ENCODE measurements at regions not wholly inside any gene's neighbourhood (a gene's known extent, or its start where the extent isn't known, plus 50 kb on each side); places are given as distances from the start of the nearest gene placed in this dataset.

DNA sequence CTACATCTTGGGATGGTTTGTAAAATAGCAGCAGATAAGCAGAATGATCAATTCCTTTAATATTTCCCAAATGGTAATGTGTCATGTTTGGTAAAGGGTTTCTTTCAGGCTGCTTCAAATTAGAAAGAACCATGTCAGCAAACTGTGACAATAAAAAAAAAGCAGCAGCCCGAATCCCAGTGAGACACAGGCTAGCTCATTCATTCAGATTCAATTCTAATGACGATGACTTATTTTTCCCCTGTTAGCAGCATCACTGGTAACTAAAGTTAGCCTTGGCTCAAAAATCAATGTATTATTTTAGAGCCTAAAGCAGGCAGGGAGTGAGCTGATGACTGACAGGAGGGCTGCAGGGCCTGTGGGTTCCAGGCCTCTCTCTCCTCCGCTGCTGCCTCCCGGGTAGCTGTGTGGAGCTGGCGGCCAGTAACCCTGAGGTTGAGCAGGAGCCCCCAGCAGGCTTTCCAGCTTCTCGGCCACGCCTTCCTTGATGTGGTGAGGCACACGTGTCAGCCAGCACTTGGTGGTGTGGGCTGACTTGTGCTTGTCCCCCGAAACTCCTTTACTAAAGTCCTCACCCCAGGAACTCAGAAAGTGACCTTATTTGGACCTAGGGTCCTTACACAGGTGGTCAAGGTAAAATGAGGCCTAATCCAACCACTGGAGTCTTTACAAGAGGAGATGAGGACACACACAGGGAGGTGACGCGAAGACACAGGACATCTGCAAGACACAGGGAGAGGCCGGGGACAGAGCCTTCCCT, 120.5 kb upstream of the HS6ST1 start:
- Histone ChIP-seq H3K27ac (no peak overlapping the region), H3K4me3 (no peak overlapping the region), H3K9me3 (no peaks in the 10 kb centered on the region), H3K36me3 (no peaks in the 10 kb centered on the region), H3K27me3 (no peaks in the 10 kb centered on the region), H3K4me1 (peaks cover 0 to 16% (median 7%) of the 10 kb centered on the region in 4 donors)
- ATAC-seq = no peak
- TF ChIP-seq, protein P1, sequence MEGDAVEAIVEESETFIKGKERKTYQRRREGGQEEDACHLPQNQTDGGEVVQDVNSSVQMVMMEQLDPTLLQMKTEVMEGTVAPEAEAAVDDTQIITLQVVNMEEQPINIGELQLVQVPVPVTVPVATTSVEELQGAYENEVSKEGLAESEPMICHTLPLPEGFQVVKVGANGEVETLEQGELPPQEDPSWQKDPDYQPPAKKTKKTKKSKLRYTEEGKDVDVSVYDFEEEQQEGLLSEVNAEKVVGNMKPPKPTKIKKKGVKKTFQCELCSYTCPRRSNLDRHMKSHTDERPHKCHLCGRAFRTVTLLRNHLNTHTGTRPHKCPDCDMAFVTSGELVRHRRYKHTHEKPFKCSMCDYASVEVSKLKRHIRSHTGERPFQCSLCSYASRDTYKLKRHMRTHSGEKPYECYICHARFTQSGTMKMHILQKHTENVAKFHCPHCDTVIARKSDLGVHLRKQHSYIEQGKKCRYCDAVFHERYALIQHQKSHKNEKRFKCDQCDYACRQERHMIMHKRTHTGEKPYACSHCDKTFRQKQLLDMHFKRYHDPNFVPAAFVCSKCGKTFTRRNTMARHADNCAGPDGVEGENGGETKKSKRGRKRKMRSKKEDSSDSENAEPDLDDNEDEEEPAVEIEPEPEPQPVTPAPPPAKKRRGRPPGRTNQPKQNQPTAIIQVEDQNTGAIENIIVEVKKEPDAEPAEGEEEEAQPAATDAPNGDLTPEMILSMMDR (IDR thresholded peaks at IDR 0.05) = no peak
- no peak for TF ChIP-seq POLR2A (IDR thresholded peaks at IDR 0.05)
- WGBS (ENCODE audit: insufficient coverage, low coverage, low lambda C conversion rate, missing lambda C conversion rate) = 90% methylated on average over 7 of the region's 12 CpGs
- DNase-seq = peak in 1 of 3 donors; percentile 23
- intact Hi-C loops (cut with DNase I) = no loop called here

DNA sequence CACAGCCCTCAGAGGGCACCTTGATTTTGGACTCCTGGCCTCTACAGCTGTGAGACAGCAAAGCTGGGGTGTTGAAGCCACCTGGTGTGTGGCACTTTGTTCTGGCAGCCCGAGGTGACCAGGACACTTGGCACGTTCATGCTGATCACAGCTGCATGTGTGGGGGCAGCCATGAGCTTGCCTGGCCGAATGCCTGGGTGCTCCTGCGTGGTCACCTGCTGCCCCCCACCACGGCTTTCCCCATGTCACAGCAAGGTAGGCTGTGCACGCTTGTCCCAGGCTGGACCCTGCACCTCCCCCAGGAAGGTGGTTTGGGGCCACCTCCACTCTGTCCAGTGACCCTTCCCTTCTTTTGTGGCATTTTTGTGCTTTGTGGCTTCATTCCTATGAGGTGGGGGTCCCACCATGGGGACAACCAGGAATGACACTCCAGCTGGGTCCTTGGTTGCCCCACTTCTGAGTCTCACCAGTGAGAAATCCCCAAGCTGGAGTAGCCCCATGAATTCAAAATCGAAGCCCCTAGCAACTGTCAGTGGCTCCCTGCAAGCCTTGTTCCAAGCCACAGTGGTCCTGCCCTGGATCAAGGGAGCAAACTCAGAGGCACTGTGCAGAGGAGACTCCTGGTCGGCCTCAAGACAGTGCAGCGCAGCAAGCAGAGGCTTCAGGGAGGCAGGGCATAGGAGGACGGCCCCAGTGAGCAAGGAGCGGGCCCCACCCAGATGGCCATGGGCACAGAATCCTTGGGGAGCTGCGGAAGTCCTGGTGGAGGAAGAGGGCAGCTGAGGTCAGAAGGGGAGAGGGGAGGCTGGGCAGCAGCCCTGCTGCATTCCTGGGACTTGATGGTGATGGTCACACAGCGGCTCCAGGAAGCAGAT, 121.4 kb upstream of the HS6ST1 start:
- no peaks in the 10 kb centered on the region for H3K27me3 ChIP-seq
- intact Hi-C loops (cut with DNase I) = loop anchor here in 1 of 2 donors (10.0 kb wide), 1 partner anchor 165 kb away; no protein-coding TSS in a partner anchor
- no peaks in the 10 kb centered on the region for H3K36me3 ChIP-seq
- no peak overlapping the region for H3K27ac ChIP-seq
- whole genome bisulfite sequencing (ENCODE audit: insufficient coverage, low coverage, low lambda C conversion rate, missing lambda C conversion rate) = 95% methylated on average over 5 of the region's 13 CpGs
- no peak overlapping the region for H3K4me3 ChIP-seq
- no peaks in the 10 kb centered on the region for H3K9me3 ChIP-seq
- DNase-seq (peak in 2 of 3 donors; percentile 42 to 49), ATAC-seq (peak in 2 of 4 donors; percentile 24)
- peaks cover 0 to 16% (median 7%) of the 10 kb centered on the region in 4 donors for H3K4me1 ChIP-seq
- TF ChIP-seq, protein P1 (IDR thresholded peaks at IDR 0.05) = no peak
- no peak for TF ChIP-seq POLR2A (IDR thresholded peaks at IDR 0.05)

DNA sequence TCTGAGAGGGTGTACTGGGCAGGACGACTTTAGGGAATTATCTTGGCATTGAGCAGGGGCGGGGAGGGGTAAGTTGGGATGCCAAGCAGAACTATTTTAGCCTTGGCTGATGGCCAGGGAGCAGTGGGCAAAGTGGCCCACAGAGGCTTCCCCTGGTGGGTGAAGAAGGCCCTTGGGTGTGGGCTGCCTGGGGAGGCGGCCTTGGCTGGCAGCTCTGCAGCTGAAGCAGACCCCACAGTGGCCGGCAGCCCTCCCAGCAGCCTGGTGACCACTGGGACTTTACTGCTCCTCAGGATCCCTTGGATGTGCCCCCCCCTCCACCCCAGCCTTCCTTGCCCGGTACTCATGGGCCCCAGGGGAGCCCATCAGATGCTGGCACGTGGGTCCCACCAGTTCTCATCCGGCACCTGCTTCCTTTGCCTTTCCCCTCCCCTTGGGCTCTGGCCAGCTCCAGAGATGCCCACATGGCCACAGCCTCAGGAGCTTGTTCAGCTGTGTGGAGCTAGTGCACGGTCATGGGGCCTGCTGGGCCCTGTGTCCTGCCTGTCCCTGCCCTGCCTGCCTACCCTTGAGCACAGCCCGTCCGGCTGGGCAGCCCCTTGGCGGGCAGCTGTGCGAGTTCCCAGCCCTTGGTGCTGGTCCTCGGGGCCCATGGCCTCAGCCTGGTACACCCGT, 122.1 kb upstream of the HS6ST1 start:
- DNase-seq = peak in 1 of 3 donors; percentile 43
- 93% methylated on average over 2 of the region's 14 CpGs for WGBS (ENCODE audit: insufficient coverage, low coverage, low lambda C conversion rate, missing lambda C conversion rate)
- no peak for ATAC-seq
- H3K9me3 ChIP-seq = no peaks in the 10 kb centered on the region
- H3K27ac ChIP-seq = no peak overlapping the region
- intact Hi-C loops (cut with DNase I) = loop anchor here in 1 of 2 donors (10.0 kb wide), 1 partner anchor 164 kb away; no protein-coding TSS in a partner anchor
- H3K4me3 ChIP-seq = no peak overlapping the region
- no peaks in the 10 kb centered on the region for H3K36me3 ChIP-seq
- H3K27me3 ChIP-seq = no peaks in the 10 kb centered on the region
- peaks cover 0 to 16% (median 7%) of the 10 kb centered on the region in 4 donors for H3K4me1 ChIP-seq
- TF ChIP-seq, protein P1 (IDR thresholded peaks at IDR 0.05) = no peak
- TF ChIP-seq POLR2A (IDR thresholded peaks at IDR 0.05) = no peak

DNA sequence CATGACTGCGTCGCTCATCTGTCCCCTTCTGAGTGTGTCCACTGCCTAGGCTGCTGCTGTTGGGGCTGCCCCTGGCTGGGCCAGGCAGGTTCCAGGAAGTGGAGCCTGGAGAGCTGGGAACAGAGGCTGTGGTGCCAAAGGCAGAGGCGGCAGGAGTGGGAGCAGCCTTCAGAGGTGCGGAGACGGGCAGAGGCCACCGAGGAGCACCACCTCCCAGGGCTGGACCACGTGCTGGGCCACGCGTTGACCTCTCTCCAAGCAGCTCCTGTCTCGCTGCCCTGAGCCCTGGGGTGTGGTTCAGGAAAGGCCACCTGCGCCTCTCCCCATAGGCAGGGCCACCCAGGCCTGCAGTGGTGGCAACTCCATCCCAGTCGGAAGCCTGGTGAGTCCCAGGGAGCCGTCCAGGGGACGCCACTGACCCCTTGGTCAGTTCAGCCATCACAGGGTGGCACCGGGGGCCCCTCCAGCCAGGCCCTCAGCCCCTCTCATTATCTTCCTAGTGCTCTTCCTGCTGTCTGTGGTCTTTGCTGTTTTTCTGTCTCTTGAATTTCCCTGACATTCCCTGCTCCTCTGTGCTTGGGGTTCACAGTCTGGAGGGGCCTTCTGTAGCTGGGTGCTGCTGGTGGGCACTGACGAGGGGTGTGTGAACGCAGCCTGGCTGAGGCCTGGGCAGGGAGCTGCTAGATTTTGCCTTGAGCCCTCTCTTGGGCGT, 122.8 kb upstream of the HS6ST1 start:
- H3K4me1 ChIP-seq = peaks cover 0 to 16% (median 8%) of the 10 kb centered on the region in 4 donors
- no peaks in the 10 kb centered on the region for H3K9me3 ChIP-seq
- intact Hi-C loops (cut with DNase I) = loop anchor here in 1 of 2 donors (10.0 kb wide), 1 partner anchor 163 kb away; no protein-coding TSS in a partner anchor
- TF ChIP-seq POLR2A (IDR thresholded peaks at IDR 0.05) = no peak
- H3K36me3 ChIP-seq = no peaks in the 10 kb centered on the region
- DNase-seq (peak in 2 of 3 donors; percentile 35 to 84), ATAC-seq (peak in 3 of 4 donors; percentile 5 to 81 (median 72))
- 92% methylated on average over 4 of the region's 18 CpGs for WGBS (ENCODE audit: insufficient coverage, low coverage, low lambda C conversion rate, missing lambda C conversion rate)
- H3K27ac ChIP-seq = peak overlapping the region in 1 of 3 donors; percentile 44
- no peaks in the 10 kb centered on the region for H3K27me3 ChIP-seq
- peak overlapping the region in 2 of 3 donors; percentile 14 to 33 for H3K4me3 ChIP-seq

Data from right lobe of liver (tissue), 6 donors.